ENCODE measurements at regions not wholly inside any gene's neighbourhood (a gene's known extent, or its start where the extent isn't known, plus 50 kb on each side); places are given as distances from the start of the nearest gene placed in this dataset.
"Not testable (repeated sequence)": the region's sequence is repeated elsewhere in the genome, so short reads cannot be mapped to it uniquely, and the experiment has no call there.

DNA sequence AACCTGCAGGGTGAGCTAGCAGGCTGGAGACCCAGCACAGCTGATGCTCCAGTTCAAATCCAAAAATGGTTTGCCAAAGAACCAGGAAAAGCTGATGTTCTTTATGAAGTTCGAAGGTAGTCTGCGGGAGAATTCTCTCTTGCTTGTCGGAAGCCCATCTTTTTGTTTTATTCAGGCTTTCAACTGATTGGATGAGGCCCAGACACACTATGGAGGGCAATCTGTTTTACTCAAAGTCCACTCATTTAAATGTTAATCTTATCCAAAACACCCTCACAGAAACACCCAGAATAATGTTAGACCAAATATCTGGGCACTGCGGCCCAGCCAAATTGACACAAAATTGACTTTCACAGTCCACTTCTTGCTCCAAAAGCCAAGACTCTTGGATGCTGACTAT is 105.6 kb upstream of the PMEPA1 start:
- POLR2A ChIA-PET (ENCODE audit: low non-redundant PET) = no interaction called here
- no peaks in the 10 kb centered on the region for H3K4me1 ChIP-seq (ENCODE audit: insufficient read depth, low read length, poor library complexity, severe bottlenecking)
- no peak overlapping the region for H3K27ac ChIP-seq (ENCODE audit: low read depth, low read length, poor library complexity, severe bottlenecking)
- TF ChIP-seq EZH2 (IDR thresholded peaks at IDR 0.05; ENCODE audit: borderline replicate concordance, low read depth, low read length, poor library complexity, severe bottlenecking) = no peak
- no peak for TF ChIP-seq CTCF (conservative IDR thresholded peaks at IDR 0.05; ENCODE audit: low read depth, low read length)
- no peaks in the 10 kb centered on the region for H3K9me3 ChIP-seq (ENCODE audit: low read depth, low read length, poor library complexity, severe bottlenecking)
- intact Hi-C loops (cut with micrococcal nuclease; ENCODE audit: unreplicated experiment) = no loop called here
- H3K27me3 ChIP-seq (replicated peaks; ENCODE audit: insufficient read depth, low read depth, low read length, poor library complexity) = peaks cover 34% of the 10 kb centered on the region
- no peak overlapping the region for H3K4me3 ChIP-seq (ENCODE audit: low read depth, low read length, poor library complexity, severe bottlenecking)
- no TSS peak for BruUV-seq (replicated peaks)
- no peak for DNase-seq (ENCODE audit: low spot score)
- CTCF ChIA-PET = no interaction called here
- no peaks in the 10 kb centered on the region for H3K36me3 ChIP-seq (ENCODE audit: insufficient read depth, low read length, poor library complexity, severe bottlenecking)

GRCh38 chr20:57814529-57814928 is 104.7 kb upstream of the PMEPA1 start:
- POLR2A ChIA-PET (ENCODE audit: low non-redundant PET) = no interaction called here
- no peak for TF ChIP-seq CTCF (conservative IDR thresholded peaks at IDR 0.05; ENCODE audit: low read depth, low read length)
- no peak for TF ChIP-seq EZH2 (IDR thresholded peaks at IDR 0.05; ENCODE audit: borderline replicate concordance, low read depth, low read length, poor library complexity, severe bottlenecking)
- DNase-seq (ENCODE audit: low spot score) = no peak
- Histone ChIP-seq H3K36me3 (ENCODE audit: insufficient read depth, low read length, poor library complexity, severe bottlenecking) (no peaks in the 10 kb centered on the region), H3K4me1 (ENCODE audit: insufficient read depth, low read length, poor library complexity, severe bottlenecking) (no peaks in the 10 kb centered on the region), H3K27ac (ENCODE audit: low read depth, low read length, poor library complexity, severe bottlenecking) (no peak overlapping the region), H3K9me3 (ENCODE audit: low read depth, low read length, poor library complexity, severe bottlenecking) (no peaks in the 10 kb centered on the region), H3K27me3 (replicated peaks; ENCODE audit: insufficient read depth, low read depth, low read length, poor library complexity) (peaks cover 34% of the 10 kb centered on the region), H3K4me3 (ENCODE audit: low read depth, low read length, poor library complexity, severe bottlenecking) (no peak overlapping the region)
- no TSS peak for BruUV-seq (replicated peaks)
- CTCF ChIA-PET = no interaction called here
- intact Hi-C loops (cut with micrococcal nuclease; ENCODE audit: unreplicated experiment) = no loop called here

GRCh38 chr20:57813509-57814269 is 103.9 kb upstream of the PMEPA1 start:
- no TSS peak for BruUV-seq (replicated peaks)

DNA sequence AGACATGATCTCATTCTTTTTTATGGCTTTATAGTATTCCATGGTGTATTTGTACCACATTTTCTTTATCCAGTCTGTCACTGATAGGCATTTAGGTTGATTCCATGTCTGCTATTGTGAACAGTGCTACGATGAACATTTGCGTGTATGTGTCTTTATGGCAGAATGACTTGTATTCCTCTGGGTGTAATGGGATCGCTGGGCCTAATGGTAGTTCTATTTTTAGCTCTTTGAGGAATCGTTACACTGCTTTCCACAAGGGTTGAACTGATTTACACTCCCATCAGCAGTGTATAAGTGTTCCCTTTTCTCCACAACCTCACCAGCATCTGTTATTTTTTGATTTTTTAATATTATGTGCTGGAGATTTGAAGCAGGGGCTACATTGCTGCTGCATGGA is 102.8 kb upstream of the PMEPA1 start:
- H3K36me3 ChIP-seq (ENCODE audit: insufficient read depth, low read length, poor library complexity, severe bottlenecking); BruUV-seq (replicated peaks); H3K9me3 ChIP-seq (ENCODE audit: low read depth, low read length, poor library complexity, severe bottlenecking); H3K27ac ChIP-seq (ENCODE audit: low read depth, low read length, poor library complexity, severe bottlenecking); H3K4me3 ChIP-seq (ENCODE audit: low read depth, low read length, poor library complexity, severe bottlenecking); H3K4me1 ChIP-seq (ENCODE audit: insufficient read depth, low read length, poor library complexity, severe bottlenecking); DNase-seq (ENCODE audit: low spot score); CTCF ChIA-PET; intact Hi-C loops (cut with micrococcal nuclease; ENCODE audit: unreplicated experiment); POLR2A ChIA-PET (ENCODE audit: low non-redundant PET): not testable (repeated sequence)
- H3K27me3 ChIP-seq (replicated peaks; ENCODE audit: insufficient read depth, low read depth, low read length, poor library complexity) = peaks cover 17% of the 10 kb centered on the region

More at GRCh38 chr20:57813509-57814269, 103.9 kb upstream of the PMEPA1 start:
- no peak overlapping the region for H3K27ac ChIP-seq (ENCODE audit: low read depth, low read length, poor library complexity, severe bottlenecking)
- peaks cover 27% of the 10 kb centered on the region for H3K27me3 ChIP-seq (replicated peaks; ENCODE audit: insufficient read depth, low read depth, low read length, poor library complexity)
- TF ChIP-seq EZH2 (IDR thresholded peaks at IDR 0.05; ENCODE audit: borderline replicate concordance, low read depth, low read length, poor library complexity, severe bottlenecking) (no peak), CTCF (conservative IDR thresholded peaks at IDR 0.05; ENCODE audit: low read depth, low read length) (no peak)
- H3K36me3 ChIP-seq (ENCODE audit: insufficient read depth, low read length, poor library complexity, severe bottlenecking) = no peaks in the 10 kb centered on the region
- POLR2A ChIA-PET (ENCODE audit: low non-redundant PET) = no interaction called here
- CTCF ChIA-PET = no interaction called here
- intact Hi-C loops (cut with micrococcal nuclease; ENCODE audit: unreplicated experiment) = no loop called here
- no peak for DNase-seq (ENCODE audit: low spot score)
- no peaks in the 10 kb centered on the region for H3K4me1 ChIP-seq (ENCODE audit: insufficient read depth, low read length, poor library complexity, severe bottlenecking)
- no peak overlapping the region for H3K4me3 ChIP-seq (ENCODE audit: low read depth, low read length, poor library complexity, severe bottlenecking)
- H3K9me3 ChIP-seq (ENCODE audit: low read depth, low read length, poor library complexity, severe bottlenecking) = no peaks in the 10 kb centered on the region
